MV-4-11 (cell line): ENCODE measurements at regions not wholly inside any gene's neighbourhood (a gene's known extent, or its start where the extent isn't known, plus 50 kb on each side); places are given as distances from the start of the nearest gene placed in this dataset.
"Not testable (repeated sequence)": the region's sequence is repeated elsewhere in the genome, so short reads cannot be mapped to it uniquely, and the experiment has no call there.

Experiments
- DNase-seq: peaks from one replicate; lab custom pipeline; 2025; lab: John Stamatoyannopoulos, UW

GRCh38 chr3:88408935-88409334 lies 259.2 kb downstream of the C3orf38 start:
- DNase-seq, result no peak

- no peak for DNase-seq
These were observed 260.5 kb downstream of the C3orf38 start for GRCh38 chr3:88410259-88410658.

DNA sequence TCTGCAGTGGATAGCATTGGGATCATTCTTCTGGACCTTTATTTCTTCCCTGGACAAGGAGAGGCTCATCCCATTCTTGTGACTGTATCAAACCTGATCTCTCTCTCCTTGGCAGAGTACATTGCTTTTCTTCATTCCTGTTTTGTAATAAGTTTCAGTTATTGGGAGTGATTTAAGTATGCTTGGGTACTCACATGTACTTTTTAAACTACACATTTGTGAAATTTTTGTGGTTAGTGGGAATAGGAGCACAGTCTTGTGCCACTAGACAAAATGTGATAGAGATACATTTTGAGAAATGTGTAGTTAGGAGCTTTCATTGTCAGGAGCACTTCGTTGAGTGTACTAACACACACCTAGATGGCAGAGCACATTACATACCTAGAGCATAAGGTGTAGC lies 262.6 kb downstream of the C3orf38 start:
- DNase-seq, result no peak

DNA sequence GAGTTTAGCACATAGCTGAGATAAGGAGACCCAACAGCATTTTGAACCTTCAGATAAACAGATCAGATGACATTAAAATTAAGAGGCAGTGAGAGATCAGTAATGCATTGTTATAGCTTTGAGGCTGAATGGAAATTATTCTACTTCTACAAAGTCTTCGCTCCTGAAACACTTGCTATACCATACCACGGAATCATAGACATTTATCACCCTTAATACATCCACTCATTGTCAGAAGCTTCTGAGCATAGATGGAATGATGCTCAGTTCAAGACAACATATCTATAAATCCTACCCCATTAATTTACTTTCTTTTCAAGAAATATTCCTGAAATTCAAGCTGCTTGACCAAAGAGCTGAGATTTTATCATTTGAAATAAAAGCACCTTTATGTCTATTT lies 266.7 kb downstream of the C3orf38 start:
- no peak for DNase-seq

DNA sequence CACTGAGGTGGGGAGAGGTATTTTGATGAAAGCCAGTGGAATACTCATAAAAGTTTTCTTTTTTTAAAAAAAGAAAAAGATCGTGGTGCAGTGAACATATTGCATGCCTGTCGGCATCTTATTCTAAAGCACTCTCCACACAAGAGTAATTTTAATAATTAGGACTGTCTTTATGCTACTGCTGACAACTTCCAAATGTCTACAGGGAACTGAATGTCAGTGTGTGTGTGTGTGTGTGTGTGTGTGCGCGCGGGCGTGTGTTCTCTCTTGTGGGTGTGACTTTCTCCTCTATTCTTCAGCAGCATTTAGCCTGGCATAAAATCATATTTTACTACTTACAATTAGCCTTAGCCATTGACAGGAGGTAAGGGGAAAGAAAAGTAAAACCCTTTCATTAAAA lies 268.5 kb downstream of the C3orf38 start:
- no peak for DNase-seq

DNA sequence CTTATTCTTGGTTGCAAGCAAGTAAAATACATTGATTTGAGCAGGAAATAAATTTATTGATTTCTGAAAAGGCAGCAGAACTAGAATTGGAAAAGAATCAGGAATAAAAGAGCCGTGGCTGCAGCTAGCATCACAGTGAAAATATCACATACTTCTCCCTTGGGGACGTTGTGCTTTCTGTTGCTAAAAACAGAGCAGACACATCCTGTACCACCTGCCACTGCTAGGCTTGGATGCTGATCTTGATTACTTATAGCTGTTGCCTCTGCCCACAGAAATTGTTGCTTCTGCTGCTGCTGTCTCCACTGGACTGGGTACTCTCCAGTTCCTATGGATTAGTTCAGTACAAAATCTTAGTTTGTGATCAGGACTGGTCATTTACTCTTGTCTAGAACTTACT lies 283.8 kb downstream of the C3orf38 start:
- no peak for DNase-seq

GRCh38 chr3:88434001-88434400 lies 284.2 kb downstream of the C3orf38 start:
- DNase-seq, result no peak

- DNase-seq, result no peak
These were observed 290.9 kb downstream of the C3orf38 start for GRCh38 chr3:88440701-88441100.

DNA sequence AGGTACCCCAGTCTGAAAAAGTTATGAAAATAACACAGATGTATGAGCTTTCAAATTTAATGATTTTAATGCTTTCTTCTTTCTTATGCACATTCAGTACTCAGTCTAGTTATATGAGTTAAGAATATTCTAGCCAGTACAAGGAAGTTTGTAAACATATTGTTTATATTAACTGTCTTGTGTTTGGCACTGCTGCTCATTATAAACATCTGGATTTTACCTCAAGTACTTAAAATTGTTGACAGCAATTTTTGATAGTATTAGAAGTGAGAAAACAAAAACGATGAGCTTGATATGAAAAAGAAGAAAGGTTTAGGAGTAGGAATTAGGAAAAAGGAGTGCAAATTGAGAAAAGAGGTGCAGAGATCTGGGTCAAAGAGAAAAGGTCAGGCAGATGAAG lies 293.3 kb downstream of the C3orf38 start:
- DNase-seq, result no peak

DNA sequence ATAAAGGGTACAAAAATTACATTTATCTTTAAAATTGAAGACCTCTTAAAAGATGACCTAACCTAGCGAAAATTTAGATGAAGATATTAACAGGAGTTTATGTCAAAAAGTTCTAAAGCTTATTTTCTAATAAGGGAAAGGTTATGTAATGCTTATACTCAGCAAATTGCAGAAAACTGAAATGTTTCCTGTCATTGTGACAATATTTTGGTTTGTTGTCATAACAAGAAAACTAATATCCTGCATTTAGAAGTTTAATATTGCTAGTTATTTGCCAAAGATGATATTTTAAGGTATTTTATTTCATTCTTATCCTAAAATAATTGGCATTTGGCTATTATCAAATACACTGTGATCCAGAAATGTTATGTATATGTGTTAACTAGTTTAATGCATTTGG lies 294.5 kb downstream of the C3orf38 start:
- no peak for DNase-seq

DNA sequence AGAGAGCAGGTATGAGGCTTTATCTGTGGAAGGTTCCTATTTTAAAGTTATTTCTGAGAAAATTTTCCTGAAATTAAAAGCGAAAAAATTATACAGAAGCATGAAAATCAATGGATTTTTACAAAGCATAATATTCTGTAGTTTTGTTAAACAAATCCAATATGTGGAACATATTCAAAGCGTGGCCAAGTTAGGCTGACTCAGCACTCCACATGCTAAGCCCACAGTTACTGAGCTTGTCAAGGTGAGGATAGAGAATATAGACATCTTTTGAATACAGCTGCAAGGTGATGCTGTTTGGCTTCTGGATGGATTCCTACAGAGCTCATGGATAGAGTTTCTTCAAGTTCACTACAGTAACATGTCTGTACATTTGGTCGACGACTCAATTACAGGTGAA lies 302.5 kb downstream of the C3orf38 start:
- no peak for DNase-seq

DNA sequence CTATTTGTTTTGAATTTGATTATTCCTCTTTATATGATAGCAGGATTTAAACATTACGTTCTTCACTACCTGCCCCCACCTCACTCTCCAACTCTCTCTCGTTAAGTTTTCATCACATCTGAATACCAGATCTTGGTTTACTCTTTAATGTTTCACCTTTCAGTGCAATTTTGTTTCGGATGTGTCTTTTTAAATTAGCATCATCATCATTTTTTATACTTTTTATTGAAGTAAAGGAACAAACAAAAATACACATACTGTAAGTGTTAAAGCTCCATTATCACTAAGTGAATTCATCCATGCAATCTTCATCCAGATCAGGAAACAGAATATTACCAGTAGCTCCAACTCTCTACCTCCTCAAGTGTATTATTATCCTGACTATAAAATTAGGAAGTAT lies 310.6 kb downstream of the C3orf38 start:
- DNase-seq, result no peak

DNA sequence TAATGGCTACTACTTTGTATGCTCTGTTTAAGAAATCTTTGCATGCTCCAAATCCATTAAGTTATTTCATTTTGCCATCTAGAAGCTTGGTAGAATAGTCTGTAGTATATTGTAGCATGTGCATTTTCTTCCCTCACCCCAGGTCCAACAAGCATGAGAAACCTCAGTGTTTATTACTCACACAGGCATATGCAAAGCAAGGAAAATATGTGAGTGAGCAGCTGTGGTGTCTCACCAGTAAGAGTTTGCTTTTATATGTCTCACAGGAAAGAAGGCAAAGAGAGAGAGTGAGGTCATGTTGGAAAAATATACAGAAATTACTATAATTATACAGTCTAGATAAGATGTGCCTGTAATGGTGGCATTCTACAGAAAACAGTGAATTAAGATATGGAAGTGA lies 312.5 kb downstream of the C3orf38 start:
- no peak for DNase-seq

DNA sequence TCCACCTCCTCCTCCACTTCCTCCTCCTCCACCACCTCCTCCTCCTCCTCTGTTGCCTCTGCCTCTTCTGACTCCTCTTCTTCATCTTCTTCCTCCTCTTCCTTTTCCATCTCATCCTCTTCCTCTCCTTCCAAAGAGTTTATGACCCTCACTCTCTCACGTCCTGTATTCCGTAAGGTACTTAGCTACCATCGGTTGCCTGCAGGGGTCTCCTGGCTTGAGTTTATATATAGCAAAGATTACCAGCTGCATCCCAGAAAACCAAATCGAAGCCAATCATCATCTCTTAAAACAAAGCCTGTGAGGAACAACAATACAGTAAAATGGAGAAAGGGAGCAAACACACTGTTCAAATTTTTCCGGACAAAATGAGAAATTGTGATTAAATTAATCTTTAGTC lies 317.4 kb downstream of the C3orf38 start:
- DNase-seq, result no peak

GRCh38 chr3:88469216-88469615 lies 319.5 kb downstream of the C3orf38 start:
- no peak for DNase-seq

- DNase-seq, result no peak
These were observed 328.7 kb downstream of the C3orf38 start for GRCh38 chr3:88478460-88478859.

DNA sequence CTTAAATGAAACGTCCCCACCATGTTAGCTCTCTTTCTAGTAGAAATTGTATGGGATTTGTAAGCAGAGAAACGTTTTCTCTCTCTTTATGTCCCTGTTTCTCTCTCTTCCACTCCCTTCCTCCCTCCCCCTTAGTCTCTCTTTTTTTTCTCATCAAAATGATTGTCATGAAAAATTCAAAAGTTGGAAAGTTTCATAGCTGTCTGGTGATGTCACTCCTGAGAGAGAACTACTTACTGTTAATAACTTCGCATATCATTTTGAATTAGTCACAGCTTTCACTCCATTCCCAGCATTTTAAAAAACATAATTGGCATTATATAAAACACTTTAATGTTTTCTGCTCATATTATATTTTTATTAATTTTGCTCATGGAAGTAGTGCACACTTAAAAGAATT lies 331.1 kb downstream of the C3orf38 start:
- no peak for DNase-seq

- no peak for DNase-seq
These were observed 335.2 kb downstream of the C3orf38 start for GRCh38 chr3:88485001-88485400.

DNA sequence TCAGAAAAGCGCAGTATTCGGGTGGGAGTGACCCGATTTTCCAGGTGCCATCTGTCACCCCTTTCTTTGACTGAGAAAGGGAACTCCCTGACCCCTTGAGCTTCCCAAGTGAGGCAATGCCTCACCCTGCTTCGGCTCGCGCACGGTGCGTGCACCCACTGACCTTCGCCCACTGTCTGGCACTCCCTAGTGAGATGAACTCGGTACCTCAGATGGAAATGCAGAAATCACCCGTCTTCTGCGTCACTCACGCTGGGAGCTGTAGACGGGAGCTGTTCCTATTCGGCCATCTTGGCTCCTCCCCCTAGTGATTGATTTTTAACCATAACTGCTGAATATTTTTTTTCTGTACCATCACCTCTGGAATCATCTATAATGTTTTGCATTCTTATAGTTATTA lies 359.1 kb downstream of the C3orf38 start:
- not testable (repeated sequence) for DNase-seq

GRCh38 chr3:88509582-88509981 lies 359.8 kb downstream of the C3orf38 start:
- DNase-seq, result no peak

- DNase-seq, result no peak
These were observed 378.7 kb downstream of the C3orf38 start for GRCh38 chr3:88528494-88528893.

DNA sequence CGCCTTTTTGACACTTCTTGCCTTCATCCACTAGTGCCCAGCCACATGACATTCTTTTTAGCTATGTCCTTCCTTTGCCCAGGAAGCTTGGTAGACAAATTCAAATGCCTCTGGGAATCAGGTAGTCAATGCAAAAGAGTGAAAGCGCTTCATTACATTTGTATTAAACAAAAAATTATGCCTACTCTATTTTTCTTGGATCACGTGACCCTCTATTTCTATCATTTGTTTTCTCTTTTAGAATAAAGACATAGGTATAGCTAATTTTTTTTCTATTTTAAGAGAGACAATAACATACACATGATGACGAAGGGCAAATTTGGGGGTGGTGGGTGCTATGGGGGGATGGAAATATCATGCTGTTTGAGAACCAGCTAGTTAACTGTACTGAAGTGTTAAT lies 384.8 kb downstream of the C3orf38 start:
- no peak for DNase-seq

GRCh38 chr3:88535563-88535962 lies 385.8 kb downstream of the C3orf38 start:
- DNase-seq, result no peak

GRCh38 chr3:88542916-88543315 lies 393.2 kb downstream of the C3orf38 start:
- DNase-seq, result no peak

DNA sequence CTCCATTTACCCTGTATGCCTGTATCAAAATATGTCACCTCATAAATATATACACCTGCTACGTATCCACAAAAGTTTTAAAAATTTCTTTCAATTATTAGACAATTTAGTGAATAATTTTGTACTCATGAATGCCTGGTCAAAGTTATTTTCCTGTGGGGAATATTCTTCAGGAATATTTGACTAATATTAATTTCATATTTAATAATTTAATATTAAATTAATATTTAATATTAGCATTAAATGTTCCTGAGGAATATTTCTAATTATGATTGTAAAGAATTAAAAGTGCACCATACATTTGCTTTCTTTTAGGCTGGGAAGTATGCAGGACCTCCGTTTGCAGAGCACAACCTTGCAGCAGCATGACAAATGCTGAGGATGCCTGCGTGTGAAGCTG lies 422.7 kb downstream of the C3orf38 start:
- DNase-seq, result no peak
